Astrocyte of the cerebellum (primary cell): ENCODE measurements at regions not wholly inside any gene's neighbourhood (a gene's known extent, or its start where the extent isn't known, plus 50 kb on each side); places are given as distances from the start of the nearest gene placed in this dataset.

Experiments used
- DNase-seq: peaks from one replicate; pipeline ENCODE4 v3.0.0-alpha.2; 2011; ENCODE audit warnings: low read depth
- H3K4me3 ChIP-seq: 2 replicates; pipeline ENCODE4 v1.5.1; 2011; ENCODE audit warnings: mild to moderate bottlenecking, low read depth, low read length, moderate library complexity
- in situ Hi-C: cut with HindIII; loops from 2 replicates; pipeline ENCODE4 v1.10.0; 2017; ENCODE audit warnings: low sequenced_read_pairs
- TF ChIP-seq, protein P1 (sequence below): IDR thresholded peaks from 2 replicates; pipeline ENCODE4 v1.5.1; 2012; ENCODE audit warnings: low read length, low read depth, moderate library complexity, mild to moderate bottlenecking; ENCODE audit errors: missing control alignments

DNA sequence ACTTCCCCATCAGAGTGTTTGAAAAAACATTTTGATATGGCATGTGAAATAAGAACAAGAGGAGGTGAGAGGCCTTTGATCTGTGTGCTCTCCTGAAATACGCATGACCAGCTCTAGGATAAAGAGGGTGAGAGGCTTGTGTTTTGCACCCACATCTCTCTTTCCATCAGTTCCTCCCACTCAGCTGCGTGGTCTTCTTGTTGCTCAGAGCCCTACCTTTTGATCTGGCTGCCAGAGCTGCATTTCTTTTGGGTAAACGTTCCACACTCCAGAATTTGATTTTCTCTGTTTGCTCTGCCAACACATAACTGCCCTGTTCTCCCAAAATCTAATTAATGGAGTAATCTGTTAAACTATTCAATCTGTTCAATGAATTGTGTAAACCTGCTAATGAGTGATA, 72.0 kb upstream of the FN1 start:
- in situ Hi-C loops: no loop called here
- H3K4me3 ChIP-seq: no peak overlapping the region
- TF ChIP-seq, protein P1, sequence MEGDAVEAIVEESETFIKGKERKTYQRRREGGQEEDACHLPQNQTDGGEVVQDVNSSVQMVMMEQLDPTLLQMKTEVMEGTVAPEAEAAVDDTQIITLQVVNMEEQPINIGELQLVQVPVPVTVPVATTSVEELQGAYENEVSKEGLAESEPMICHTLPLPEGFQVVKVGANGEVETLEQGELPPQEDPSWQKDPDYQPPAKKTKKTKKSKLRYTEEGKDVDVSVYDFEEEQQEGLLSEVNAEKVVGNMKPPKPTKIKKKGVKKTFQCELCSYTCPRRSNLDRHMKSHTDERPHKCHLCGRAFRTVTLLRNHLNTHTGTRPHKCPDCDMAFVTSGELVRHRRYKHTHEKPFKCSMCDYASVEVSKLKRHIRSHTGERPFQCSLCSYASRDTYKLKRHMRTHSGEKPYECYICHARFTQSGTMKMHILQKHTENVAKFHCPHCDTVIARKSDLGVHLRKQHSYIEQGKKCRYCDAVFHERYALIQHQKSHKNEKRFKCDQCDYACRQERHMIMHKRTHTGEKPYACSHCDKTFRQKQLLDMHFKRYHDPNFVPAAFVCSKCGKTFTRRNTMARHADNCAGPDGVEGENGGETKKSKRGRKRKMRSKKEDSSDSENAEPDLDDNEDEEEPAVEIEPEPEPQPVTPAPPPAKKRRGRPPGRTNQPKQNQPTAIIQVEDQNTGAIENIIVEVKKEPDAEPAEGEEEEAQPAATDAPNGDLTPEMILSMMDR: no peak
- DNase-seq: no peak

DNA sequence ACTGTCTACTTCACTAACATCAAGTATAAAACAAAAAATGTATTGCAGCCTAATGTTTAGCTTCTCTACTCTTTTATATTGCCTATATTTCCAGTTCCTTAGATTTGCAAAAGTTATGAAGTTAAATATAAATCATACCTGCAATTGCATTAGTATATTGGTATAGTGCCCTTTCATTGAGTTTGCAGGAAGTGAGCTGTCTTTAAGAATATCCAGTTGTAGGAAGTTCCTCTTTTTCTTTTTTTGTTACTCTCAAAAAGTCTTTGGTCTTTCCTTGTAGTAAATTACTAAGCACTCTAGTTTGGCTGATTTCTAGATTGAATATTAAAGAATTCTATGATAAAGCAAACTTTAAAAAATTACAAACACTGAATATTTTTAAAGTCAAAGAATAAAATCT, 71.3 kb upstream of the FN1 start:
- no peak overlapping the region for H3K4me3 ChIP-seq
- DNase-seq: no peak
- TF ChIP-seq, protein P1: no peak
- in situ Hi-C loops: no loop called here

DNA sequence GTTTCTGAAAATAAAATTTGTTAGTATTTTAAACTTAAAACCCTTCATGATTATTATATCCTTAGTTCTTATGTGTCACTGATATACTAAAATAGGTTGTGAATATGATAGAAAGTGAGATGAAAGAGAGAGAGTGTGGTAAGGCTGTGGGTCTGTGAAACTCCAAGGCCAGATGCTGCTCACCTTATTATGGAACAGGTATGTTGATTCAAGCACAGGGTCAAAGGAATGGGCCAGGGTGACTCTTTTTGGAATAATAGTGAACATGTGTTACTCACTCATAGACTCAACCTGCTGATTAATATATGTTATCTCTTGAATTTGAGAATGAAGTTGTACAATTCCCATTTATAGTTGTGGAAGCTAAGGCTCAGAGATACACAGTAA, 70.7 kb upstream of the FN1 start:
- in situ Hi-C loops: no loop called here
- no peak for DNase-seq
- TF ChIP-seq, protein P1: no peak
- no peak overlapping the region for H3K4me3 ChIP-seq

DNA sequence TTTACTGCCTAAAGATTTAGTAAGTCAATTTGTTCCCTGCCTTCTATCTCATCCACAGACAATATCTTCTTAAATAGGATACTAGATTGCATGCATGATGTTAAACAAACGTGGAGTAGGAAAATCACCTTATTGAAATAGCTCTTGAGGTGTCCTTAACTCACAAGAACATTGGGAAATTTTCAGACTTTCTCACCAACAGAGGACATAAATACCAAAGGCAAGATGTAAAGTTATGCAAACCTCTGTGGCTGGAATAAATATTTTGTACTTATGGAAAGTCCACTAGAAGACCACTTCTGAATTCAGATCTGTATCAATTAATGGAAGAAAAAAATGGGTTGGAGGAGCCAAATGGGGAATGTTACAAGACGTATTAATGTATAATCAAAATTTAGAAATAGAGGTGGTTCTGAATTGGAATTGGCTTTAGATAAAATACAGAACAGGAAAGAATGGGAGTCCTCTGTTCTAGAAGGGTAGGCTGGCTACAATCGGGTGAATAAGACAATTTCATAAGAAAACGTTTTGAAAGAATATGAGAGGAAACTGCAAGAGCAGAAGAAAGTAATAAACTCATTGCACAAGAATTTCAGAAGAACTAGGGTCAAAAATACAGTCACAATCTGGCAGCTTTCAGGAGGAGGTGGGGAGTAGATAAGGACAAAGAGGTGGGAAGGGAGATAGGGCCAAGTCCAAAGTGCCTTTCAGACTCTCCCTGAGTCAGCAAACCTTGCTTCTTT, 69.3 kb upstream of the FN1 start:
- TF ChIP-seq, protein P1: no peak
- no peak for DNase-seq
- in situ Hi-C loops: no loop called here
- H3K4me3 ChIP-seq: no peak overlapping the region

DNA sequence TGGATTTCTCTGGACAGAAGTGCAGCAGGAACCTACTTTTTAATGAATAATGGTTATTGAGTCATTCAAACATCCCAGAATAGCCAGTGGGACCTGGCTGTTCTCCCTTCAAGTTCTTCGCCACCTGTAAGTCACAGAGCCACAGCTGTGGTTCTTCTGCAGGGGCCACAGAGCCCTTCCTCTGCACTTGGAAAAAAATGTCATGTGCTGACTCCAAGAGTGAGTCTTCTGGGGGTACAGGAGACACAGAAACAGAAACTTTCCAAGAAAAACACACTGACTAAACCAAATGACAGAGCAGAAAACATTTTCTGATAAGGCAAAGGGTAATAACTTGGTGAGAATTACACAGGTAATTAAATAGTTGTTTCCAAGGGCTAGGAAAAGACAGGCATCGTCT, 68.7 kb upstream of the FN1 start:
- in situ Hi-C loops: no loop called here
- DNase-seq: no peak
- H3K4me3 ChIP-seq: no peak overlapping the region
- TF ChIP-seq, protein P1: no peak

DNA sequence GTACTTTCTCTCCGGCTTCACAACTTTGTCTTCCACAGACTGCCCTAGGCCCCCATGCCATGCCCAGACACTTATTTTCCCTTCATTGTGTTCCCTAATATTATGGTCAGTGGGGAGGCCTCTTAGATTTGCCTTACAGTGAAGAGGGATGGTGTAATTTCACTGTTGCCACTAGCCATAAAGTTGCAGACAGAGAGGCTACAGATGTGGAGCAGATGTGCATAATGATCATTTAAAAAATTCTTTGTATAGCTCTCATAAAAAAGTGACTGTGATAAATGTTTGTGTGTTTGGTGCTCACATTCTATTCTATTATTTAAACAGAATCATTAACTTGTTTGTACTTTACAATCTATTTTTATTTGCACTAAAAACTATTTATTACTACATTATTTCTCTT, 67.5 kb upstream of the FN1 start:
- no peak for DNase-seq
- in situ Hi-C loops: no loop called here
- TF ChIP-seq, protein P1: no peak
- no peak overlapping the region for H3K4me3 ChIP-seq

DNA sequence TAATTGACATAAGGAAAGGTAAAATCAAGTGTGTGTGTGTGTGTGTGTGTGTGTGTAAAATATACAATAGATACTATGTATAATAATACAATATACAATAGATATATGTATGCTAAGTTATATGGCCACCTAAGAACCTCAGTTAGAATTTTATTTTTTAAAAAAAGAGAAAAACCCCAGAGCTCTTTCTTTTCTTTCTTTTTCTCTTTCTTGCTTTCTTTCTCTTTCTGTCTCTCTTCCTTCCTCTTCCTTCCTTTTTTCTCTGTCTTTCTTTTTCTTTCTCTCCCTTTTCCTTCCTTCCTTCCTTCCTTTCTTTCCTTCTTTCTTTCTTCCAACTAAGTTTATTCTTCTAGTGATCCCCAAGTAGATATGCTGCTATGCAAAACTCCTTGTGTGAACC, 64.6 kb upstream of the FN1 start:
- TF ChIP-seq, protein P1: no peak
- in situ Hi-C loops: no loop called here
- DNase-seq: no peak
- H3K4me3 ChIP-seq: no peak overlapping the region
